NCI-H2227 (cell line): ENCODE measurements at regions not wholly inside any gene's neighbourhood (a gene's known extent, or its start where the extent isn't known, plus 50 kb on each side); places are given as distances from the start of the nearest gene placed in this dataset.

Experiments used
- DNase-seq: peaks from one replicate; lab custom pipeline; 2025; ENCODE audit not compliant: unreplicated experiment; lab: John Stamatoyannopoulos, UW

DNA sequence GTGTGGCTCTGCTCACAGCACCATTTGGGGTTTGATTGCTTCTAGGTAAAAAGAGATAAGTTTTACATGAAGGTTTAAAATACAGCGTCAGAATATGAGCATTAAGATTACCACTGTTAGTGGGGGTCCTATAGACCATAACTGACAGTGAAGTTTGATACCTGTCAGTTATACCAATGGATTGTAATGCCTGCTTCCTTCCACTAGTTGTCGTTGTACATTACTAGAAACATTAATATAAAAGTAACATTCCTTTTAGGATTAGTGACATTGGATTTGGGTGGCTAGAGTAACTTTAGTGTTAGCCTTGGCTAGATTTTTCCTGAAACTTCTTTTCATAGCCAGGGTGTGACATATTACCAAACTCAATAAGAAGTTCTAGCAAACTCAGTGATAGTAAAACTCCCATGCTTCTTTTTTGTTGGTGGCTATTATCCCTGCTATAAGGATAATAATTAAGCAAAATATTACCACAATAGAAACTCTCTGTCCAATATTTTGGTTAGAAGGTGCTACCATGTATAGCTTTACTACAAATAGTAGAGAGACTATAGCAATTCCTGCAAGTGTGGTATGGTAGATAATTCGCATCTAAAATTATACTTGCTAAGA lies 57.1 kb downstream of the FAM181B start:
- DNase-seq: no peak

- DNase-seq: no peak
Observed at GRCh38 chr11:82675838-82676237, 57.8 kb downstream of the FAM181B start.

- no peak for DNase-seq
Observed at GRCh38 chr11:82673631-82674030, 60.0 kb downstream of the FAM181B start.

DNA sequence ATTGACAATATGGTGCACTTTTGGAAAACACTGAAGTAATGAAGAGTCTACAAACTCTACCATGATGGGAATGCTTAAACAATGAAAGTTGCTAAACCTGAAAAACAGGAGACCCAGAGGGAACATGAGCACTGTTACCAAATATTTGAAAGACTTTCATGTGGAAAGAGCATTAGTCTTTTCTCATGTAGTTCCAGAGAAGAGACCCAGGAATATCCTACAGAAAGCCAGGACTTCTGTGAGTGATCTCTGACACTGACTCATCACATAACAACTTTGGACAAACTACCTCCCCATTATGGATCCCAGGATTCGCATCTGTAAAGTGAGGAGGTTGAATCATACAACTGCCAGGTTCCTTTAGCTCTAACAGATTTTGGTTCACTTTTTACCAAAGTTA lies 62.2 kb downstream of the FAM181B start:
- DNase-seq: no peak

DNA sequence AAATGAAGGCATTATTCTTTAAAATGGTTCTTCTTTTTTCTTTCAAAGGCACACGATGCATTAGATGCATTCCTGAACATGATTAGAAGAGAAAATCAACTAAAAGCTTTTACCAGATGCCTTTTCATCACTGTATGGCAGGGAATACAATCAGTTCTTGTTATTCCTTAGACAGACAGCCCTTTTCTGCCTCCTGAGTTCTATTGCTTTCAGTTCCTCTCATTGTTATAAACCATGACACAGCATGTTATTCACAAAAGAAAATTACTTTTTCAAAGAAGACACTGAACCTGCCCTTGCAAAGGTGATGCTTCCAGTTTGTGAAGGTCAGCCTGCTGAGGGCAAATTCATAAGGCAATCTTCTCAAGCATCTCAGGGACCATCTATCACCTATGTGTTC lies 70.1 kb downstream of the FAM181B start:
- no peak for DNase-seq

GRCh38 chr11:82653752-82654151 lies 79.9 kb downstream of the FAM181B start:
- DNase-seq: no peak

GRCh38 chr11:82639251-82639650 lies 94.4 kb downstream of the FAM181B start:
- no peak for DNase-seq

DNA sequence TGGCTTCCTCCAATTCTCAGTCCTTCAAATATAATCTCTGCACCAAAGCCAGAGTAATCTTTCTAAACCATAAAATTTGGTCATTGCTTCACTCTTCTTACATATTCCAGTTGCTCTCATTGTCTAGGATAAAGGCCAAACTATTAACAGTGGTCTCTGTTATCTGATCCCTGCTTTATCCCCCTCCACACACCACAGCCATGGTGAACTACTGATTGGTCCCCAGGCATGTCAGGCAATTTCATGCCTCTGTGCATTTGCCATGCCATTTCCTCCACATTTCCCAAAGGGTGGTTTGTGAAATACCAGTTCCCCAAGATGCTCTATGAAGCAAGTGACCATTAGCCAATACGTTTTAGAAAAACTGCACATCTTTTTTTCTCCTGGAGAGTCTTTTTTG lies 97.0 kb downstream of the FAM181B start:
- DNase-seq: no peak

DNA sequence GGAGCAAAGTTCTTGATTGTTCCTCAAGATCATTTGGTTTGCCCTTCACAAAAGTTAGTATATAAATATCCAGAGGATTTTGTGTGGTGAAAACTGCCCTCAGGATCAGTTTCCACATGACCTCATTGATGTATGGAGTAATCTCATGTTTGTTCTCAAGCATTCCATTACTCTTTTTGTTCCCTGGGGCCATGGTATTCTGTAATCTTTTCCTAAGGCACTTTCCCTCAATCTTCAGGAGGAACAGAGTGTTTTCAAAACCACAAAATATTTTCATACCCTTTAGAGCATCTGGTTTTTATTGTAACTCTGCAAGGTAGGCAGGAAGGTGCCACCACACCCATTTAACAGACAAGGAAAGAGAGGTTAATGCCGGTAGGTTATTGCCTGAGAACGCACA lies 99.6 kb downstream of the FAM181B start:
- DNase-seq: no peak

- DNase-seq: no peak
Observed at GRCh38 chr11:82631722-82632630, 101.7 kb downstream of the FAM181B start.

DNA sequence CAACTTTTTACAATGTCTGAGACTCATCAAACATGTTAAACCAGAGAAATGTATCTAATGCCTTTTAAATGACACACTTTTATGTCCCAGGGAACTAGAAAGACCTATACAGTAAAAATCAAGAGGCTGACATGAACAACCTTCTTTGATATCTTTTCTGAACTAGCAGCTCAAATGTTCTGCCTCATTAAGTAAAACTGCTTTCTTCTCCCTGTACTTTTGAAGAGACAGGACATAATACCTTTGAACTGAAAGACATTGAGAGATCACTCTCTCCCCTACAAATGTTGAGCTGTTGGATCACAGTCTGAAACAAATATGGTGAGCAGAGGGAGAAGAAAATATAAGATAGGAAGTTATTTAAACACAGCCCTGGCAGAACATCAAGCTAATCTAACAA lies 123.0 kb downstream of the FAM181B start:
- DNase-seq: no peak

DNA sequence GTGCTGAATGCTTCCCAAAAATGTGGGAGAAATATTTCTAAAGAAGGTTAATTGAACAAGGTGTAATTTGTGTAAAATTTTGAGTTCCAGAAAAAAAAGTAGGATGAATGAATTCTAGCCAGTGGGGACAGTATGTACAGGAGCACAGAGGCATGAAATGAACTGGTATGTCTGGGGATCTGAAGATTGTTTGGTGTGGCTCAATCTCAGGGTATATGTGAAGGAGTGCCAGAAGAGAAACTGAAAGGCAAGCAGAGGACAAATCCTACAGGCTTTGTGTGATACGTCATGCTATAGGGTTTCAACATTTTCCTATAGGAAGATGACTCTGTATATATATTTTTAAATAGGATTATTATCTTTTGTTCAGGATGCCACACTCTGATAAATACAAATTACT lies 126.9 kb downstream of the FAM181B start:
- no peak for DNase-seq

- DNase-seq: no peak
Observed at GRCh38 chr11:82601711-82602110, 132.0 kb downstream of the FAM181B start.

- DNase-seq: no peak
Observed at GRCh38 chr11:82599836-82600235, 133.8 kb downstream of the FAM181B start.

DNA sequence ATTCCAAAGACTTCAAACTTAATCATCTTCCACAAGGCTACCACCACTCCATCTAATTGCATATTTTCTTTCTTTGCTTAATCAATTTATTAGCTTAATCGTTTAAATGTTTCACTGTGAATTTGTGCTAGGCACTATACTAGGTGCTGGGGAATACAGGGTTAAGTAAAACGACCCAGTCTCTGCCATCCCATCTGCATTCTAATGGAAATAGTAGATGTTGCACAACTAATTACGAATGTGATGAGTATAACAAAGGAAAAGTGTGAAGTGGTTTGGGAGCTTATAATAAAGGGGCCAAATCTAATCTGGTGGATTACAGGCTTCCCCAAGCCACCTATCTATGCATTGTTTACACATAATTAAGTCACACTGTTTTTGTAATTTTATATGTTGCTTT lies 147.1 kb downstream of the FAM181B start:
- no peak for DNase-seq

- no peak for DNase-seq
Observed at GRCh38 chr11:82577246-82577645, 156.4 kb downstream of the FAM181B start.

GRCh38 chr11:82560836-82561235 lies 172.8 kb downstream of the FAM181B start:
- no peak for DNase-seq

- no peak for DNase-seq
Observed at GRCh38 chr11:82559609-82560008, 174.1 kb downstream of the FAM181B start.

DNA sequence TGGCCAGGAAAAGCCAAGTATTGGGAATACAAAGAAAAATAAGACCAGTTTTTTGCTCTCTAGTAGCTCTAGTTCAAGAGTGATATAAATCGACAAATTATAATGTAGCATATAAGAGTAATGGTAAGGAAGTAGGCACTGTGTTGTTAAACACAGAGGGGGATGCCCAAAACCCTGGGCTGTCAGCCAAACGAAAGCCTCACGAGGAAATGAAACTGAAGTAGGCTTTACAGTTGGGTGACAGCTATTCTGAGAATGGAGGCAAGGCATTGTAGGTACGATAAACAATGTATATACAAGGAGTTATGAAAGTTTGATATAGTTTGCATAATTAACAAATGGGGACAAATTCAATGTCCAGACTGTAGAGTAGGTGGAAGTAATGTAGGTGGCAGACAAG lies 176.4 kb downstream of the FAM181B start:
- DNase-seq: no peak

GRCh38 chr11:82556210-82556609 lies 177.5 kb downstream of the FAM181B start:
- DNase-seq: no peak

GRCh38 chr11:82546661-82547557 lies 186.8 kb downstream of the FAM181B start:
- no peak for DNase-seq

GRCh38 chr11:82539669-82540068 lies 194.0 kb downstream of the FAM181B start:
- DNase-seq: no peak
